Prostate gland (tissue), 2 donors: ENCODE measurements at regions not wholly inside any gene's neighbourhood (a gene's known extent, or its start where the extent isn't known, plus 50 kb on each side); places are given as distances from the start of the nearest gene placed in this dataset.

ENCODE experiments used
- DNase-seq: peaks from one replicate; pipeline ENCODE4 v3.0.0-alpha.2; 2019; ENCODE audit warnings: low spot score
- H3K27ac ChIP-seq, 2 donors: fragments of 200-600 bp; sonication (generic); 2 replicates each; pipeline ENCODE4 v1.5.1; 2017 to 2019
- H3K27me3 ChIP-seq: fragments of 200-600 bp; sonication (generic); replicated peaks from 2 replicates; pipeline ENCODE4 v1.5.1; 2019; ENCODE audit not compliant: insufficient read depth
- H3K36me3 ChIP-seq, 2 donors: fragments of 200-600 bp; sonication (generic); 1 replicate in 1 of 2; 2 replicates in 1 of 2; pipeline versions ENCODE4 v1.5.1 to v1.8.1; 2017 to 2019
- H3K4me1 ChIP-seq: fragments of 200-600 bp; sonication (generic); replicated peaks from 2 replicates; pipeline ENCODE4 v1.5.1; 2019
- H3K4me3 ChIP-seq, 2 donors: fragments of 200-600 bp; sonication (generic); 2 replicates each; pipeline ENCODE4 v1.5.1; 2017 to 2019
- H3K9me3 ChIP-seq: fragments of 200-600 bp; sonication (generic); 2 replicates; pipeline ENCODE4 v1.5.1; 2017
- CTCF ChIP-seq, 4 experiments: fragments of 200-600 bp in 2 of 4; fragments of 450-650 bp in 2 of 4; sonication (generic) in 2 of 4; IDR thresholded peaks; 1 replicate in 3 of 4; 2 replicates in 1 of 4; pipeline ENCODE4 v1.5.1; 2016 to 2019; ENCODE audit warnings: antibody characterized with exemption in 4 of 4, mild to moderate bottlenecking in 2 of 4, moderate library complexity in 2 of 4
- POLR2A ChIP-seq: fragments of 450-650 bp; IDR thresholded peaks from one replicate; pipeline ENCODE4 v1.6.1; 2016; ENCODE audit warnings: antibody characterized with exemption, mild to moderate bottlenecking
- POLR2AphosphoS5 ChIP-seq: sonication (generic); formaldehyde crosslinking; IDR thresholded peaks from one replicate; pipeline ENCODE4 v1.6.1; 2017; ENCODE audit warnings: antibody characterized with exemption
- WGBS: methylation state at CpG from one replicate; pipeline ENCODE4 v1.1.5; 2018; 5-methylcytosine and 5-hydroxymethylcytosine counted together
- intact Hi-C: fragments of 100-400 bp; cut with DNase I; formaldehyde crosslinking; loops from one replicate; pipeline ENCODE4 v1.14.2; 2022

GRCh38 chr5:143758015-143758414, 53.9 kb upstream of the HMHB1 start:
- H3K27me3 ChIP-seq = no peaks in the 10 kb centered on the region
- no peak overlapping the region for H3K27ac ChIP-seq
- 98% methylated on average over 2 of the region's 2 CpGs for WGBS
- no peaks in the 10 kb centered on the region for H3K9me3 ChIP-seq
- TF ChIP-seq CTCF (IDR thresholded peaks at IDR 0.05) (no peak), POLR2AphosphoS5 (no peak), POLR2A (no peak)
- H3K4me3 ChIP-seq = no peak overlapping the region
- no peaks in the 10 kb centered on the region for H3K4me1 ChIP-seq
- no peak for DNase-seq
- intact Hi-C loops = no loop called here
- H3K36me3 ChIP-seq = no peaks in the 10 kb centered on the region

GRCh38 chr5:143757116-143757515, 54.8 kb upstream of the HMHB1 start:
- WGBS = 97% methylated on average over 2 of the region's 2 CpGs
- Histone ChIP-seq H3K4me1 (no peaks in the 10 kb centered on the region), H3K27me3 (no peaks in the 10 kb centered on the region), H3K4me3 (no peak overlapping the region), H3K27ac (no peak overlapping the region), H3K9me3 (no peaks in the 10 kb centered on the region), H3K36me3 (no peaks in the 10 kb centered on the region)
- TF ChIP-seq CTCF (IDR thresholded peaks at IDR 0.05) (no peak), POLR2AphosphoS5 (no peak), POLR2A (no peak)
- intact Hi-C loops = no loop called here
- DNase-seq = no peak

- no peaks in the 10 kb centered on the region for H3K9me3 ChIP-seq
- no peak overlapping the region for H3K4me3 ChIP-seq
- DNase-seq = no peak
- TF ChIP-seq CTCF (IDR thresholded peaks at IDR 0.05) = no peak
- no peak for TF ChIP-seq POLR2A
- TF ChIP-seq POLR2AphosphoS5 = no peak
- no peaks in the 10 kb centered on the region for H3K4me1 ChIP-seq
- H3K36me3 ChIP-seq = no peaks in the 10 kb centered on the region
- no peak overlapping the region for H3K27ac ChIP-seq
- 67% methylated on average over 1 of the region's 1 CpG for WGBS
- intact Hi-C loops = no loop called here
- no peaks in the 10 kb centered on the region for H3K27me3 ChIP-seq
Observed at GRCh38 chr5:143755966-143756365, 56.0 kb upstream of the HMHB1 start.

GRCh38 chr5:143752165-143752850, 59.7 kb upstream of the HMHB1 start:
- Histone ChIP-seq H3K36me3 (no peaks in the 10 kb centered on the region), H3K27ac (no peak overlapping the region), H3K4me1 (no peaks in the 10 kb centered on the region), H3K27me3 (no peaks in the 10 kb centered on the region), H3K9me3 (no peaks in the 10 kb centered on the region), H3K4me3 (no peak overlapping the region)
- no peak for TF ChIP-seq CTCF (IDR thresholded peaks at IDR 0.05)
- TF ChIP-seq POLR2AphosphoS5 = no peak
- no peak for TF ChIP-seq POLR2A
- intact Hi-C loops = no loop called here
- 92% methylated on average over 9 of the region's 9 CpGs for WGBS
- DNase-seq = no peak

- intact Hi-C loops = no loop called here
- H3K4me1 ChIP-seq = no peaks in the 10 kb centered on the region
- no peaks in the 10 kb centered on the region for H3K9me3 ChIP-seq
- no peak overlapping the region for H3K4me3 ChIP-seq
- no peak overlapping the region for H3K27ac ChIP-seq
- TF ChIP-seq POLR2AphosphoS5 = no peak
- no peak for TF ChIP-seq POLR2A
- TF ChIP-seq CTCF (IDR thresholded peaks at IDR 0.05) = no peak
- WGBS = 95% methylated on average over 4 of the region's 4 CpGs
- DNase-seq = no peak
- H3K36me3 ChIP-seq = no peaks in the 10 kb centered on the region
- H3K27me3 ChIP-seq = no peaks in the 10 kb centered on the region
Observed at GRCh38 chr5:143751342-143751741, 60.6 kb upstream of the HMHB1 start.
